ENCODE measurements at regions not wholly inside any gene's neighbourhood (a gene's known extent, or its start where the extent isn't known, plus 50 kb on each side); places are given as distances from the start of the nearest gene placed in this dataset.

DNA sequence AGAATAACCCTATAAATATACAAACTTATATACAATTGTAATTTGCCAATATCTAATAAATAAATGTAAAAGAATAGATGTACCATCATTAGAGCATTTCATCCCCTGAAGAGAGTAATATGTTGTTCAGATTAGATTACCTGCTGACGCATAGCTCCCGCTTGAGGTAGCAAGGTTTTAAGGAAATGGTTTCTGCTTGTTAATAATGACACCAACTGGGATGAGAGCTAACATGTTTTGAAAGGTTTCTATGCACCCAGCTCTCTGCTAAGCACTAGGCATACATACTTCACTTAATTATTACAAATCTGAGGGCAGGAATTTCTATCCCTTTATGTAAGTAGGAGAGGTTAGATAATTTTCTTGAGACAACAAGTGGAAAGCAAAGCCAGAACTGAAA lies 1003.3 kb upstream of the SORCS1 start:
- TF ChIP-seq, protein P1, sequence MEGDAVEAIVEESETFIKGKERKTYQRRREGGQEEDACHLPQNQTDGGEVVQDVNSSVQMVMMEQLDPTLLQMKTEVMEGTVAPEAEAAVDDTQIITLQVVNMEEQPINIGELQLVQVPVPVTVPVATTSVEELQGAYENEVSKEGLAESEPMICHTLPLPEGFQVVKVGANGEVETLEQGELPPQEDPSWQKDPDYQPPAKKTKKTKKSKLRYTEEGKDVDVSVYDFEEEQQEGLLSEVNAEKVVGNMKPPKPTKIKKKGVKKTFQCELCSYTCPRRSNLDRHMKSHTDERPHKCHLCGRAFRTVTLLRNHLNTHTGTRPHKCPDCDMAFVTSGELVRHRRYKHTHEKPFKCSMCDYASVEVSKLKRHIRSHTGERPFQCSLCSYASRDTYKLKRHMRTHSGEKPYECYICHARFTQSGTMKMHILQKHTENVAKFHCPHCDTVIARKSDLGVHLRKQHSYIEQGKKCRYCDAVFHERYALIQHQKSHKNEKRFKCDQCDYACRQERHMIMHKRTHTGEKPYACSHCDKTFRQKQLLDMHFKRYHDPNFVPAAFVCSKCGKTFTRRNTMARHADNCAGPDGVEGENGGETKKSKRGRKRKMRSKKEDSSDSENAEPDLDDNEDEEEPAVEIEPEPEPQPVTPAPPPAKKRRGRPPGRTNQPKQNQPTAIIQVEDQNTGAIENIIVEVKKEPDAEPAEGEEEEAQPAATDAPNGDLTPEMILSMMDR (conservative IDR thresholded peaks at IDR 0.05): no peak
- Histone ChIP-seq H3K79me1 (ENCODE audit: insufficient read depth, low read depth, low read length, poor library complexity, severe bottlenecking) (no peaks in the 10 kb centered on the region), H4K20me1 (ENCODE audit: control insufficient read depth, insufficient read depth, insufficient read length) (no peaks in the 10 kb centered on the region), H3K9me3 (ENCODE audit: control insufficient read depth, low read depth, low read length) (no peaks in the 10 kb centered on the region), H3K9ac (ENCODE audit: extremely low read depth, insufficient read length, low read length) (no peak overlapping the region), H4K91ac (ENCODE audit: insufficient read length, low read depth, low read length) (no peak overlapping the region), H2BK120ac (ENCODE audit: low read depth, low read length, poor library complexity, severe bottlenecking) (no peak overlapping the region), H3K4ac (ENCODE audit: low read depth, low read length) (no peak overlapping the region), H2AK5ac (ENCODE audit: insufficient read length, low read length) (no peak overlapping the region), H2BK15ac (ENCODE audit: low read depth, low read length) (no peak overlapping the region), H3K23ac (ENCODE audit: insufficient read length, low read depth, low read length) (no peak overlapping the region), H3K14ac (ENCODE audit: insufficient read depth, low read length) (no peak overlapping the region), H3K4me1 (ENCODE audit: insufficient read depth, low read length) (no peaks in the 10 kb centered on the region), H3T11ph (ENCODE audit: low read length) (no peak overlapping the region), H2BK5ac (ENCODE audit: insufficient read length, low read length) (no peak overlapping the region), H3K27ac (ENCODE audit: insufficient read length, low read depth, low read length) (no peak overlapping the region), H2BK20ac (ENCODE audit: low read depth, low read length, poor library complexity, severe bottlenecking) (no peak overlapping the region), H4K5ac (ENCODE audit: insufficient read length, low read depth, low read length) (no peak overlapping the region), H3K4me2 (ENCODE audit: insufficient read depth, insufficient read length, low read length) (no peak overlapping the region), H3K18ac (ENCODE audit: insufficient read length, low read depth, low read length) (no peak overlapping the region), H4K8ac (replicated peaks; ENCODE audit: insufficient read length, low read depth, low read length) (no peak overlapping the region), H2AFZ (ENCODE audit: low read length) (no peak overlapping the region), H2BK12ac (ENCODE audit: insufficient read length, low read depth, low read length) (no peak overlapping the region), H3K56ac (ENCODE audit: insufficient read length, low read depth, low read length) (no peak overlapping the region), H3K23me2 (ENCODE audit: insufficient read length, low read depth, low read length, poor library complexity, severe bottlenecking) (no peaks in the 10 kb centered on the region), H3K79me2 (ENCODE audit: insufficient read depth, low read length) (no peaks in the 10 kb centered on the region), H3K27me3 (ENCODE audit: insufficient read depth, low read length) (no peaks in the 10 kb centered on the region)
- no peaks in the 10 kb centered on the region for H3K36me3 Mint-ChIP-seq (ENCODE audit: insufficient read depth in 1 of 3, low read depth in 3 of 3)
- H3K4me3 Mint-ChIP-seq: no peak overlapping the region
- no peak for DNase-seq
- no peaks in the 10 kb centered on the region for H3K27me3 Mint-ChIP-seq (ENCODE audit: low read depth)
- WGBS (ENCODE audit: extremely low coverage, insufficient read length, low lambda C conversion rate): no CpG with 5 or more reads among the region's 2 CpGs
- H3K27ac Mint-ChIP-seq: no peak overlapping the region; a peak in 1 of 7 replicates
- peaks cover 4 to 10% of the 10 kb centered on the region in 2 experiments for H3K4me1 Mint-ChIP-seq
- H3K9me3 Mint-ChIP-seq: no peaks in the 10 kb centered on the region

All from H9 (cell line).